Lower leg skin (tissue), 4 donors: ENCODE measurements at regions not wholly inside any gene's neighbourhood (a gene's known extent, or its start where the extent isn't known, plus 50 kb on each side); places are given as distances from the start of the nearest gene placed in this dataset.

ENCODE experiments used
- DNase-seq, 2 donors: peaks; one replicate each; pipeline ENCODE4 v3.0.0-alpha.2; 2019; ENCODE audit warnings: low spot score in 2 of 2
- H3K4me3 ChIP-seq: fragments of 200-600 bp; sonication (generic); 2 replicates; pipeline ENCODE4 v1.5.1; 2017; ENCODE audit warnings: mild to moderate bottlenecking, low read depth; ENCODE audit not compliant: poor library complexity, severe bottlenecking
- POLR2A ChIP-seq, 2 donors: fragments of 450-650 bp; IDR thresholded peaks; one replicate each; pipeline ENCODE4 v1.6.1; 2016 to 2017; ENCODE audit warnings: antibody characterized with exemption in 2 of 2, mild to moderate bottlenecking in 1 of 2, moderate library complexity in 1 of 2
- WGBS, 2 donors: methylation state at CpG; one replicate each; pipeline ENCODE4 v1.1.5; 2018; 5-methylcytosine and 5-hydroxymethylcytosine counted together
- intact Hi-C: fragments of 100-400 bp; cut with DNase I; formaldehyde crosslinking; loops from one replicate; pipeline ENCODE4 v1.15.0; 2023; ENCODE audit warnings: low total_unique reads
- TF ChIP-seq, protein P1 (sequence below), 3 donors: fragments of 450-650 bp; IDR thresholded peaks; one replicate each; pipeline ENCODE4 v1.5.1; 2016; ENCODE audit warnings: antibody characterized with exemption in 3 of 3, mild to moderate bottlenecking in 3 of 3, moderate library complexity in 2 of 3

GRCh38 chr7:118033273-118033672 lies 150.7 kb upstream of the LSM8 start:
- intact Hi-C loops: no loop called here
- H3K4me3 ChIP-seq: no peak overlapping the region
- TF ChIP-seq POLR2A (IDR thresholded peaks at IDR 0.05): no peak
- TF ChIP-seq, protein P1, sequence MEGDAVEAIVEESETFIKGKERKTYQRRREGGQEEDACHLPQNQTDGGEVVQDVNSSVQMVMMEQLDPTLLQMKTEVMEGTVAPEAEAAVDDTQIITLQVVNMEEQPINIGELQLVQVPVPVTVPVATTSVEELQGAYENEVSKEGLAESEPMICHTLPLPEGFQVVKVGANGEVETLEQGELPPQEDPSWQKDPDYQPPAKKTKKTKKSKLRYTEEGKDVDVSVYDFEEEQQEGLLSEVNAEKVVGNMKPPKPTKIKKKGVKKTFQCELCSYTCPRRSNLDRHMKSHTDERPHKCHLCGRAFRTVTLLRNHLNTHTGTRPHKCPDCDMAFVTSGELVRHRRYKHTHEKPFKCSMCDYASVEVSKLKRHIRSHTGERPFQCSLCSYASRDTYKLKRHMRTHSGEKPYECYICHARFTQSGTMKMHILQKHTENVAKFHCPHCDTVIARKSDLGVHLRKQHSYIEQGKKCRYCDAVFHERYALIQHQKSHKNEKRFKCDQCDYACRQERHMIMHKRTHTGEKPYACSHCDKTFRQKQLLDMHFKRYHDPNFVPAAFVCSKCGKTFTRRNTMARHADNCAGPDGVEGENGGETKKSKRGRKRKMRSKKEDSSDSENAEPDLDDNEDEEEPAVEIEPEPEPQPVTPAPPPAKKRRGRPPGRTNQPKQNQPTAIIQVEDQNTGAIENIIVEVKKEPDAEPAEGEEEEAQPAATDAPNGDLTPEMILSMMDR (IDR thresholded peaks at IDR 0.05): no peak
- WGBS, 2 donors: 84 to 97% methylated on average over 1 of the region's 1 CpG
- no peak for DNase-seq

DNA sequence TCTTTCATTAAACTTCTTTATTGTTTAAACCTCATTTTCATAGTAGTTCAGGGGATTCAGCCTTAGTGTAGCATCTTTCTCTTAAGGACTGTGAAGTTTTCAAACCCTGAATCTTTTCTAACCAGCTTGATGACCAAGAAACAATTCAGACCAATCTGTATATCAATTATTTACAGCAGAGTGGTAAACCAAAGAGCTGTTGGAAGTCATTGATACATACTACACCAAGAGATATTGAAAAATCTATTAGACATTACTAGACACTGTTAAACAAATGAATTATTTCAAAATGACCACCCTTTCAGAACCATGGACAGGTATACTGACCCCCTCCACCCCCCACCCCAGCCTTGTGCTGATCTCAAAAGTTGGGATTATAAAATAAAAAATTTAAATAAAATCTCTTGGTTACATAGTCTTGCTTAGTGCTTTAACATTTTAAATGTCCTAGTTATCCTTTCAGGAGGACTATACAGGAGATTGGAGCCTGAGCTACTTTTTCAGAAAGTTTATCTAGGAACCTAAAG lies 143.9 kb upstream of the LSM8 start:
- no peak for DNase-seq
- no peak overlapping the region for H3K4me3 ChIP-seq
- intact Hi-C loops: no loop called here
- TF ChIP-seq, protein P1 (IDR thresholded peaks at IDR 0.05): no peak
- TF ChIP-seq POLR2A (IDR thresholded peaks at IDR 0.05): no peak

DNA sequence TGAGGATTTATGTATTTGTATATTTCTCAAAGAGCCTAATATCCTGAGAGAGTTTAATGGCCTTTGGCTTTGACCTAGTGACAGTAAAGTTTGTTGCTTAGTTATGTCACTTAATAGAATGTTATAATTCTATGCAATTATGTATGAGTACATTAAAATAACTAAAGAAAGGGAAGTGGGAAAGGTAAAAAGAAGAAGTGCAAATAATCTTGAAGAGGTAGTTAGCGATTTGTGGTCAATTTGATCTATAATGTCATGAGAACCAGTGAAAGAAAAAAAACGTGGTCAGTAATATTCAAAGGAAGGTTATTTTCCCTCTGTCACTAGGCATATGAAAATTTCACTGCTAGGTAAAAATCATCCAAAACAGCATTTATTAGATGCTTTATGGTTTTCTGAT lies 143.4 kb upstream of the LSM8 start:
- H3K4me3 ChIP-seq: no peak overlapping the region
- no peak for DNase-seq
- intact Hi-C loops: no loop called here
- WGBS, 2 donors: 63 to 75% methylated on average over 2 of the region's 2 CpGs
- no peak for TF ChIP-seq POLR2A (IDR thresholded peaks at IDR 0.05)
- TF ChIP-seq, protein P1 (IDR thresholded peaks at IDR 0.05): no peak

- no peak overlapping the region for H3K4me3 ChIP-seq
- DNase-seq: no peak
- intact Hi-C loops: no loop called here
- 35 to 40% methylated on average over 3 of the region's 3 CpGs for WGBS, 2 donors
- TF ChIP-seq, protein P1 (IDR thresholded peaks at IDR 0.05): no peak
- TF ChIP-seq POLR2A (IDR thresholded peaks at IDR 0.05): no peak
These were observed 142.6 kb upstream of the LSM8 start for GRCh38 chr7:118041251-118041878.

- 89 to 92% methylated on average over 2 of the region's 2 CpGs for WGBS, 2 donors
- intact Hi-C loops: no loop called here
- H3K4me3 ChIP-seq: no peak overlapping the region
- no peak for DNase-seq
- TF ChIP-seq, protein P1 (IDR thresholded peaks at IDR 0.05): no peak
- TF ChIP-seq POLR2A (IDR thresholded peaks at IDR 0.05): no peak
These were observed 138.3 kb upstream of the LSM8 start for GRCh38 chr7:118045629-118046028.

- no peak for DNase-seq
- 86 to 87% methylated on average over 2 of the region's 2 CpGs for WGBS, 2 donors
- intact Hi-C loops: no loop called here
- no peak overlapping the region for H3K4me3 ChIP-seq
- TF ChIP-seq POLR2A (IDR thresholded peaks at IDR 0.05): no peak
These were observed 137.9 kb upstream of the LSM8 start for GRCh38 chr7:118046086-118046485.
